Fibroblast of the aortic adventitia (primary cell): ENCODE measurements at regions not wholly inside any gene's neighbourhood (a gene's known extent, or its start where the extent isn't known, plus 50 kb on each side); places are given as distances from the start of the nearest gene placed in this dataset.

Source experiments
- DNase-seq: peaks from one replicate; pipeline ENCODE4 v3.0.0-alpha.2; 2010; ENCODE audit warnings: low read depth
- H3K4me3 ChIP-seq: 2 replicates; pipeline ENCODE4 v1.5.1; 2011; ENCODE audit warnings: low read depth, mild to moderate bottlenecking, control low read depth, low read length, moderate library complexity
- CTCF ChIP-seq: IDR thresholded peaks from 2 replicates; pipeline ENCODE4 v1.5.1; 2011; ENCODE audit warnings: mild to moderate bottlenecking, low read length, control low read depth, inconsistent platforms; ENCODE audit not compliant: insufficient read depth

- TF ChIP-seq CTCF = no peak
- no peak overlapping the region for H3K4me3 ChIP-seq
These were observed 604.8 kb upstream of the SEL1L start for GRCh38 chr14:82138431-82138830.

GRCh38 chr14:82146846-82147245 lies 613.2 kb upstream of the SEL1L start:
- H3K4me3 ChIP-seq = no peak overlapping the region
- no peak for TF ChIP-seq CTCF
- DNase-seq = no peak

More at GRCh38 chr14:82138431-82138830, 604.8 kb upstream of the SEL1L start:
- no peak for DNase-seq

GRCh38 chr14:82153689-82154088 lies 620.0 kb upstream of the SEL1L start:
- TF ChIP-seq CTCF = no peak
- DNase-seq = no peak

GRCh38 chr14:82159624-82160023 lies 626.0 kb upstream of the SEL1L start:
- no peak for DNase-seq
- no peak overlapping the region for H3K4me3 ChIP-seq
- TF ChIP-seq CTCF = no peak

More at GRCh38 chr14:82153689-82154088, 620.0 kb upstream of the SEL1L start:
- H3K4me3 ChIP-seq = no peak overlapping the region

GRCh38 chr14:82180139-82180538 lies 646.5 kb upstream of the SEL1L start:
- DNase-seq = no peak
- no peak for TF ChIP-seq CTCF
- no peak overlapping the region for H3K4me3 ChIP-seq

- no peak for DNase-seq
- no peak for TF ChIP-seq CTCF
- H3K4me3 ChIP-seq = no peak overlapping the region
These were observed 649.0 kb upstream of the SEL1L start for GRCh38 chr14:82182646-82183045.

GRCh38 chr14:82190742-82191141 lies 657.1 kb upstream of the SEL1L start:
- no peak overlapping the region for H3K4me3 ChIP-seq
- TF ChIP-seq CTCF = no peak
- DNase-seq = no peak
